GM12878 (cell line): ENCODE measurements at regions not wholly inside any gene's neighbourhood (a gene's known extent, or its start where the extent isn't known, plus 50 kb on each side); places are given as distances from the start of the nearest gene placed in this dataset.

ENCODE experiments used
- ATAC-seq: fragments of 200-7000 bp; cut with Tn5 transposase; 3 replicates; pipeline ENCODE4 v1.9.1; 2020; ENCODE audit warnings: mild to moderate bottlenecking, moderate library complexity
- BruUV-seq: library from RNA; stranded (reverse); fragments of 400-500 nt; replicated peaks from 2 replicates; lab custom pipeline; 2021; lab: Mats Ljungman, UMichigan
- CTCF ChIA-PET: fragments of 300-600 bp; sonication (Branson Sonifier 250); formaldehyde crosslinking; extraction: SDS; loops from one replicate; lab custom pipeline; 2021; ENCODE audit warnings: inconsistent platforms; lab: Yijun Ruan, JAX
- POLR2A ChIA-PET: fragments of 350-600 bp; formaldehyde crosslinking; extraction: SDS; loops from one replicate; lab custom pipeline; 2021; ENCODE audit warnings: inconsistent platforms; lab: Charles Lee
- RAD21 ChIA-PET: fragments of 300-600 bp; sonication (Branson Sonifier 250); formaldehyde crosslinking; loops from one replicate; lab custom pipeline; 2023; ENCODE audit warnings: antibody characterized with exemption; ENCODE audit not compliant: unreplicated experiment; lab: Charles Lee
- SMC1A ChIA-PET: fragments of 300-600 bp; sonication (Branson Sonifier 250); formaldehyde crosslinking; loops from one replicate; lab custom pipeline; 2023; ENCODE audit not compliant: unreplicated experiment, uncharacterized antibody; lab: Charles Lee
- DNase-seq: peaks from one replicate; pipeline ENCODE4 v3.0.0-alpha.2; 2011; ENCODE audit warnings: low read depth, low spot score
- FAIRE-seq: peaks from 3 replicates; lab custom pipeline; 2011; peaks lifted over from hg19 to GRCh38; lab: Jason Lieb, UNC
- H2AFZ ChIP-seq: 2 replicates; pipeline ENCODE4 v1.6.0; 2011; ENCODE audit warnings: low read depth, low read length, control low read depth; ENCODE audit not compliant: control insufficient read depth
- H3K27ac ChIP-seq: 2 replicates; pipeline ENCODE4 v1.5.1; 2011; ENCODE audit warnings: control low read depth; ENCODE audit not compliant: control insufficient read depth, insufficient read depth
- H3K27me3 ChIP-seq, 2 experiments: replicated peaks in 1 of 2; 2 replicates each; pipeline versions ENCODE4 v1.6.0 to v1.6.1; 2011; ENCODE audit warnings: low read length in 1 of 2; ENCODE audit not compliant: control insufficient read depth in 2 of 2, insufficient read depth in 2 of 2
- H3K36me3 ChIP-seq, 2 experiments: 2 replicates each; pipeline ENCODE4 v1.5.1; 2011; ENCODE audit warnings: low read length in 1 of 2; ENCODE audit not compliant: control insufficient read depth in 2 of 2, insufficient read depth in 2 of 2
- H3K4me1 ChIP-seq: 2 replicates; pipeline ENCODE4 v1.6.1; 2011; ENCODE audit warnings: mild to moderate bottlenecking, low read length, moderate library complexity, mixed read lengths; ENCODE audit not compliant: control insufficient read depth, insufficient read depth
- H3K4me2 ChIP-seq: 2 replicates; pipeline ENCODE4 v1.6.0; 2011; ENCODE audit warnings: control low read depth; ENCODE audit not compliant: control insufficient read depth, insufficient read depth
- H3K4me3 ChIP-seq: fragments of 200-600 bp; sonication (generic); 2 replicates; pipeline ENCODE4 v1.5.1; 2016
- H3K79me2 ChIP-seq: 2 replicates; pipeline ENCODE4 v1.6.0; 2011; ENCODE audit warnings: low read length; ENCODE audit not compliant: control insufficient read depth, insufficient read depth
- H3K9ac ChIP-seq: 2 replicates; pipeline ENCODE4 v1.8.0; 2011; ENCODE audit warnings: low read length, control low read depth, mixed read lengths; ENCODE audit not compliant: control insufficient read depth, insufficient read depth
- H3K9me3 ChIP-seq: replicated peaks from 3 replicates; pipeline ENCODE4 v1.5.1; 2011; ENCODE audit warnings: mild to moderate bottlenecking, low read length; ENCODE audit not compliant: control insufficient read depth, insufficient read depth
- H4K20me1 ChIP-seq: 2 replicates; pipeline ENCODE4 v1.6.0; 2011; ENCODE audit not compliant: control insufficient read depth, insufficient read depth
- ATF7 ChIP-seq: fragments of 450-650 bp; IDR thresholded peaks from 2 replicates; pipeline ENCODE4 v1.6.1; 2016; ENCODE audit warnings: low read depth, mild to moderate bottlenecking
- BHLHE40 ChIP-seq, 2 experiments: fragments of 450-650 bp in 1 of 2; IDR thresholded peaks; 2 replicates each; pipeline ENCODE4 v1.6.1; 2011 to 2017; ENCODE audit warnings: low read depth in 2 of 2, borderline replicate concordance in 1 of 2, improper control_type of control experiment in 1 of 2, low read length in 1 of 2, mild to moderate bottlenecking in 1 of 2
- CBX5 ChIP-seq: sonication (generic); IDR thresholded peaks from 2 replicates; pipeline ENCODE4 v1.6.1; 2016; ENCODE audit warnings: low read depth, moderate library complexity, mild to moderate bottlenecking, inconsistent platforms
- EP300 ChIP-seq, 2 experiments: fragments of 150-350 bp in 1 of 2; IDR thresholded peaks; 2 replicates each; pipeline ENCODE4 v1.6.1; 2011 to 2012; ENCODE audit warnings: low read depth in 2 of 2, low read length in 2 of 2, borderline replicate concordance in 1 of 2, improper control_type of control experiment in 1 of 2, inconsistent platforms in 1 of 2; ENCODE audit not compliant: control insufficient read depth in 1 of 2
- FOXM1 ChIP-seq: IDR thresholded peaks from 2 replicates; pipeline ENCODE4 v1.6.1; 2012; ENCODE audit warnings: low read depth, mild to moderate bottlenecking, inconsistent platforms, low read length, moderate library complexity
- IKZF1 ChIP-seq: fragments of 450-650 bp; conservative IDR thresholded peaks from 2 replicates; pipeline ENCODE4 v1.6.1; 2017; ENCODE audit warnings: antibody characterized with exemption, mild to moderate bottlenecking
- MYB ChIP-seq: fragments of 150-350 bp; IDR thresholded peaks from 2 replicates; pipeline ENCODE4 v1.6.1; 2014; ENCODE audit warnings: mild to moderate bottlenecking, low read depth, low read length, borderline replicate concordance
- NFXL1 ChIP-seq: fragments of 450-650 bp; IDR thresholded peaks from 2 replicates; pipeline ENCODE4 v1.6.1; 2017; ENCODE audit warnings: antibody characterized with exemption, mild to moderate bottlenecking, borderline replicate concordance
- NFYA ChIP-seq: IDR thresholded peaks from 2 replicates; pipeline ENCODE4 v1.6.1; 2011; ENCODE audit warnings: low read depth, mild to moderate bottlenecking, low read length, improper control_type of control experiment, borderline replicate concordance
- NR2C1 ChIP-seq: fragments of 450-650 bp; IDR thresholded peaks from 2 replicates; pipeline ENCODE4 v1.6.1; 2017; ENCODE audit warnings: antibody characterized with exemption, mild to moderate bottlenecking, moderate library complexity
- POLR2AphosphoS5 ChIP-seq: IDR thresholded peaks from 2 replicates; pipeline ENCODE4 v1.6.1; 2011; ENCODE audit warnings: mild to moderate bottlenecking, low read length, inconsistent platforms
- RAD51 ChIP-seq: fragments of 450-650 bp; IDR thresholded peaks from 2 replicates; pipeline ENCODE4 v1.6.1; 2016; ENCODE audit warnings: moderate library complexity, mild to moderate bottlenecking, inconsistent platforms
- TAF1 ChIP-seq: IDR thresholded peaks from 2 replicates; pipeline ENCODE4 v1.6.1; 2011; ENCODE audit warnings: mild to moderate bottlenecking, low read depth, low read length, borderline replicate concordance
- YY1 ChIP-seq: IDR thresholded peaks from 2 replicates; pipeline ENCODE4 v1.6.1; 2011; ENCODE audit warnings: low read depth, mild to moderate bottlenecking, low read length
- ZNF24 ChIP-seq: fragments of 450-650 bp; IDR thresholded peaks from 2 replicates; pipeline ENCODE4 v1.6.1; 2017; ENCODE audit warnings: antibody characterized with exemption, mild to moderate bottlenecking
- ZSCAN29 ChIP-seq: fragments of 450-650 bp; IDR thresholded peaks from 2 replicates; pipeline ENCODE4 v1.6.1; 2017; ENCODE audit warnings: mild to moderate bottlenecking, moderate library complexity
- WGBS: methylation state at CpG from one replicate; pipeline ENCODE4 v1.1.6; 2016; ENCODE audit warnings: low lambda C conversion rate; ENCODE audit not compliant: insufficient replicate concordance, insufficient coverage; ENCODE audit errors: missing lambda C conversion rate; 5-methylcytosine and 5-hydroxymethylcytosine counted together
- in situ Hi-C: fragments of 300-500 bp; cut with MboI; formaldehyde crosslinking; loops from 9 replicates; pipeline ENCODE4 v1.14.3; 2018; ENCODE audit warnings: mixed read lengths
- intact Hi-C: fragments of 100-400 bp; cut with micrococcal nuclease; formaldehyde crosslinking; loops from one replicate; pipeline ENCODE4 v1.14.2; 2022; ENCODE audit not compliant: unreplicated experiment
- TF ChIP-seq, protein P1 (sequence below): fragments of 450-650 bp; IDR thresholded peaks from 2 replicates; pipeline ENCODE4 v1.6.1; 2014; ENCODE audit warnings: mild to moderate bottlenecking
- TF ChIP-seq, protein P2 (sequence below), 3 experiments: IDR thresholded peaks in 2 of 3; conservative IDR thresholded peaks in 1 of 3; 2 replicates each; pipeline ENCODE4 v1.5.1; 2011; ENCODE audit warnings: low read depth in 3 of 3, low read length in 3 of 3, mild to moderate bottlenecking in 3 of 3, control low read depth in 2 of 3, moderate library complexity in 2 of 3, inconsistent platforms in 1 of 3, mixed read lengths in 1 of 3; ENCODE audit not compliant: control insufficient read depth in 2 of 3, insufficient read depth in 1 of 3; ENCODE audit errors: extremely low read depth in 1 of 3
- TF ChIP-seq, protein P3 (sequence below): fragments of 450-650 bp; IDR thresholded peaks from 2 replicates; pipeline ENCODE4 v1.6.1; 2017; ENCODE audit warnings: mild to moderate bottlenecking, low read depth, inconsistent platforms; ENCODE audit not compliant: poor library complexity, severe bottlenecking

- ChIA-PET CTCF (interaction anchor here (0.6 to 1.4 kb wide), 20 partner anchors 9 to 269 kb away, joined by 3 to 35 read pairs (median 5); no protein-coding TSS in a partner anchor), POLR2A (interaction anchor here (0.6 kb wide), 1 partner anchor 235 kb away, joined by 4 read pairs; no protein-coding TSS in a partner anchor), SMC1A (interaction anchor here (0.7 to 2.1 kb wide), 23 partner anchors 9 to 377 kb away, joined by 3 to 39 read pairs (median 4); no protein-coding TSS in a partner anchor), RAD21 (interaction anchor here (0.9 to 1.7 kb wide), 12 partner anchors 9 to 270 kb away, joined by 3 to 51 read pairs (median 5); no protein-coding TSS in a partner anchor)
- Histone ChIP-seq H3K4me3 (no peak overlapping the region), H2AFZ (no peak overlapping the region; the same call in none of the 2 replicates), H3K9ac (no peak overlapping the region), H3K36me3 (no peaks in the 10 kb centered on the region), H3K9me3 (peaks cover 2% of the 10 kb centered on the region; the same call in 2 of the 3 replicates), H3K4me2 (no peak overlapping the region), H3K27ac (no peak overlapping the region), H3K4me1 (no peaks in the 10 kb centered on the region), H3K79me2 (no peaks in the 10 kb centered on the region), H3K27me3 (no peaks in the 10 kb centered on the region), H4K20me1 (no peaks in the 10 kb centered on the region)
- peak; percentile 52 for DNase-seq
- ATAC-seq = peak; percentile 93
- no TSS peak for BruUV-seq
- intact Hi-C loops = loop anchor here (1.0 kb wide), 1 partner anchor 224 kb away; no protein-coding TSS in a partner anchor
- 11% methylated on average over 5 of the region's 5 CpGs for whole genome bisulfite sequencing
- in situ Hi-C loops = loop anchor here (5.0 to 25.0 kb wide), 2 partner anchors 223 to 553 kb away; partner anchors contain the start of gene TPP2
- no peak for FAIRE-seq
- TF ChIP-seq RAD51 (no peak), FOXM1 (peak; percentile 61; the same call in 1 of the 2 replicates), NFYA (no peak), BHLHE40 (IDR thresholded peaks at IDR 0.05; ENCODE audit: borderline replicate concordance in 1 of 2, low read depth in 2 of 2, low read length in 1 of 2) (no peak), NR2C1 (no peak), YY1 (peak; percentile 63; the same call in 1 of the 2 replicates), ZSCAN29 (no peak), TAF1 (no peak), EP300 (IDR thresholded peaks at IDR 0.05; ENCODE audit: borderline replicate concordance in 1 of 2, control insufficient read depth in 1 of 2, low read depth in 2 of 2, low read length in 2 of 2) (no peak), MYB (no peak), ATF7 (no peak), CBX5 (no peak), POLR2AphosphoS5 (no peak), IKZF1 (no peak), ZNF24 (no peak), NFXL1 (no peak)
- TF ChIP-seq, protein P1, sequence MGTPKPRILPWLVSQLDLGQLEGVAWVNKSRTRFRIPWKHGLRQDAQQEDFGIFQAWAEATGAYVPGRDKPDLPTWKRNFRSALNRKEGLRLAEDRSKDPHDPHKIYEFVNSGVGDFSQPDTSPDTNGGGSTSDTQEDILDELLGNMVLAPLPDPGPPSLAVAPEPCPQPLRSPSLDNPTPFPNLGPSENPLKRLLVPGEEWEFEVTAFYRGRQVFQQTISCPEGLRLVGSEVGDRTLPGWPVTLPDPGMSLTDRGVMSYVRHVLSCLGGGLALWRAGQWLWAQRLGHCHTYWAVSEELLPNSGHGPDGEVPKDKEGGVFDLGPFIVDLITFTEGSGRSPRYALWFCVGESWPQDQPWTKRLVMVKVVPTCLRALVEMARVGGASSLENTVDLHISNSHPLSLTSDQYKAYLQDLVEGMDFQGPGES = no peak
- TF ChIP-seq, protein P2, sequence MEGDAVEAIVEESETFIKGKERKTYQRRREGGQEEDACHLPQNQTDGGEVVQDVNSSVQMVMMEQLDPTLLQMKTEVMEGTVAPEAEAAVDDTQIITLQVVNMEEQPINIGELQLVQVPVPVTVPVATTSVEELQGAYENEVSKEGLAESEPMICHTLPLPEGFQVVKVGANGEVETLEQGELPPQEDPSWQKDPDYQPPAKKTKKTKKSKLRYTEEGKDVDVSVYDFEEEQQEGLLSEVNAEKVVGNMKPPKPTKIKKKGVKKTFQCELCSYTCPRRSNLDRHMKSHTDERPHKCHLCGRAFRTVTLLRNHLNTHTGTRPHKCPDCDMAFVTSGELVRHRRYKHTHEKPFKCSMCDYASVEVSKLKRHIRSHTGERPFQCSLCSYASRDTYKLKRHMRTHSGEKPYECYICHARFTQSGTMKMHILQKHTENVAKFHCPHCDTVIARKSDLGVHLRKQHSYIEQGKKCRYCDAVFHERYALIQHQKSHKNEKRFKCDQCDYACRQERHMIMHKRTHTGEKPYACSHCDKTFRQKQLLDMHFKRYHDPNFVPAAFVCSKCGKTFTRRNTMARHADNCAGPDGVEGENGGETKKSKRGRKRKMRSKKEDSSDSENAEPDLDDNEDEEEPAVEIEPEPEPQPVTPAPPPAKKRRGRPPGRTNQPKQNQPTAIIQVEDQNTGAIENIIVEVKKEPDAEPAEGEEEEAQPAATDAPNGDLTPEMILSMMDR (IDR thresholded peaks at IDR 0.05 in 2 of 3, conservative IDR thresholded peaks at IDR 0.05 in 1 of 3; ENCODE audit: control insufficient read depth in 2 of 3, extremely low read depth in 1 of 3, insufficient read depth in 1 of 3, low read depth in 3 of 3, low read length in 3 of 3) = peak; percentile 70 to 90 (median 74)
- TF ChIP-seq, protein P3, sequence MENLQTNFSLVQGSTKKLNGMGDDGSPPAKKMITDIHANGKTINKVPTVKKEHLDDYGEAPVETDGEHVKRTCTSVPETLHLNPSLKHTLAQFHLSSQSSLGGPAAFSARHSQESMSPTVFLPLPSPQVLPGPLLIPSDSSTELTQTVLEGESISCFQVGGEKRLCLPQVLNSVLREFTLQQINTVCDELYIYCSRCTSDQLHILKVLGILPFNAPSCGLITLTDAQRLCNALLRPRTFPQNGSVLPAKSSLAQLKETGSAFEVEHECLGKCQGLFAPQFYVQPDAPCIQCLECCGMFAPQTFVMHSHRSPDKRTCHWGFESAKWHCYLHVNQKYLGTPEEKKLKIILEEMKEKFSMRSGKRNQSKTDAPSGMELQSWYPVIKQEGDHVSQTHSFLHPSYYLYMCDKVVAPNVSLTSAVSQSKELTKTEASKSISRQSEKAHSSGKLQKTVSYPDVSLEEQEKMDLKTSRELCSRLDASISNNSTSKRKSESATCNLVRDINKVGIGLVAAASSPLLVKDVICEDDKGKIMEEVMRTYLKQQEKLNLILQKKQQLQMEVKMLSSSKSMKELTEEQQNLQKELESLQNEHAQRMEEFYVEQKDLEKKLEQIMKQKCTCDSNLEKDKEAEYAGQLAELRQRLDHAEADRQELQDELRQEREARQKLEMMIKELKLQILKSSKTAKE = no peak
Observed at GRCh38 chr13:103140001-103140671, 73.9 kb upstream of the SLC10A2 start.
